ENCODE measurements at regions not wholly inside any gene's neighbourhood (a gene's known extent, or its start where the extent isn't known, plus 50 kb on each side); places are given as distances from the start of the nearest gene placed in this dataset.

DNA sequence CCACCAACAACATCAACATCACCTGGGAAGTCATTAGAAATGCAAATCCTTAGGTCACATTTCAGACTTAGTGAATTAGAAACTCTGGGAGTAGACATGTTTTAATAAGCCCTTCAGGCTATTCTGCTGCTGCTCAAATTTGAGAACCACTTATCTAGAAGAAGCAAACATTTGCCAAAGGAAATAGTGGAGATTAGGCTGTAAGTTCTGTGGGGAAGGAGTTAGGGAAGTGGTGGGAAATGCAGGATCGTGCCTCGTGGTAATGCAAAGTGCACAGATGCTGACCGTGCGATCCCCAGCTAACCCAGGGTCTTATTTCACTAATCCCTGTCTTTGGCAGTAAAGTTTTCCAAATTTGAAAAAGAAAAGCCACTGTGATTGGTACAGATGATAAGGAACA lies 328.5 kb downstream of the EPM2A start:
- H3K36me3 ChIP-seq = no peaks in the 10 kb centered on the region
- 13 to 38% (median 35%) methylated on average over 4 of the region's 4 CpGs for WGBS, 5 donors
- no peaks in the 10 kb centered on the region for H3K9me3 ChIP-seq
- no peak overlapping the region for H3K4me3 ChIP-seq
- peak in 1 of 2 donors; percentile 10 for DNase-seq
- H3K4me1 ChIP-seq = no peaks in the 10 kb centered on the region
- no peak overlapping the region for H3K27ac ChIP-seq
- intact Hi-C loops (cut with DNase I; ENCODE audit: low total_unique reads) = no loop called here
- no peaks in the 10 kb centered on the region for H3K27me3 ChIP-seq
- TF ChIP-seq POLR2AphosphoS5 (IDR thresholded peaks at IDR 0.05) (no peak), POLR2A (IDR thresholded peaks at IDR 0.05) (no peak), EP300 (IDR thresholded peaks at IDR 0.05) (no peak), CTCF (IDR thresholded peaks at IDR 0.05) (no peak)

DNA sequence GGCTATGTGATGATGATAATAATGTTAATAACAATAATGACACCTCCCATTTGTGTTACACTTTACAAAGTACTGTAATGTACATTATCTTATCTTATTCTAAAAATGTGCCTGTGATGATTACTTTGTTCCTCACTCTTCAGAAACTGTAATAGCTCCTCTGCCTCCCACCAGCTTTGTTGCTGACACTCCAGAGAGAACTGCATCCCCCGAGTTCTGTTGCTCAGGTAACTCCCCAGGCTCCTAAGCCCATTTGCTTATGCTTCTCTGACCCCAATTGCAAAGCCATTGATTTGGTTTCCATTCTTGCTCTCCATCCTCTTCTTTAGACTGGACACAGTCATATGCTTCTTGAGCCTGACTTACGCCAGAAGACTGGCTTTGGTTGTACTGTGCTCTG lies 319.7 kb downstream of the EPM2A start:
- 79 to 93% (median 83%) methylated on average over 2 of the region's 2 CpGs for WGBS, 5 donors
- intact Hi-C loops (cut with DNase I; ENCODE audit: low total_unique reads) = no loop called here
- H3K27ac ChIP-seq = no peak overlapping the region

GRCh38 chr6:145420599-145420998 lies 314.7 kb downstream of the EPM2A start:
- intact Hi-C loops (cut with DNase I; ENCODE audit: low total_unique reads) = no loop called here
- H3K27me3 ChIP-seq = no peaks in the 10 kb centered on the region
- no peaks in the 10 kb centered on the region for H3K9me3 ChIP-seq
- WGBS, 5 donors = 71 to 88% (median 76%) methylated on average over 1 of the region's 1 CpG
- H3K36me3 ChIP-seq = no peaks in the 10 kb centered on the region
- H3K27ac ChIP-seq = no peak overlapping the region
- no peak for TF ChIP-seq POLR2AphosphoS5 (IDR thresholded peaks at IDR 0.05)
- DNase-seq = no peak
- no peak overlapping the region for H3K4me3 ChIP-seq
- H3K4me1 ChIP-seq = no peaks in the 10 kb centered on the region

More for the DNA sequence above, 319.7 kb downstream of the EPM2A start:
- Histone ChIP-seq H3K36me3 (no peaks in the 10 kb centered on the region), H3K9me3 (no peaks in the 10 kb centered on the region), H3K4me3 (no peak overlapping the region), H3K27me3 (no peaks in the 10 kb centered on the region), H3K4me1 (no peaks in the 10 kb centered on the region)
- TF ChIP-seq POLR2A (IDR thresholded peaks at IDR 0.05) = no peak
- TF ChIP-seq CTCF (IDR thresholded peaks at IDR 0.05) = no peak
- no peak for TF ChIP-seq EP300 (IDR thresholded peaks at IDR 0.05)
- no peak for TF ChIP-seq POLR2AphosphoS5 (IDR thresholded peaks at IDR 0.05)
- DNase-seq = no peak

DNA sequence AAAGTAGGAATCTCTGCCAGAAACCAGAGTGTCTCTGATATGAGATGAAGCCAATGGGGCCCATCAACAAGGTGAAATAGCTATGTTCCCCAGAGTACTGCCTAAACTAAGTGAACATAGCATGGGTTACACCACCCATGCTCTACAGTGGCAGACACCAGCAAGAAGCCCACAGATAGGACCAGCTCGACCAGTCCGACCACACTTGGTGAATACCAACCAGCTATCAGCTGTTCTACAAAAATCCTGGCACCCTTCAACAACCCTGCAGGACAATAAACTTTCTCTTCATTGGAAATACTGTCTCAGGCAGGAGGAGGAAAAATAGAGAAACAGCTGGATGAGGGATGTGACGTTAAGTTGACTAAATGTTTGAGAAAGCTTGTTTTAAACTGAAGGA lies 311.4 kb downstream of the EPM2A start:
- 54 to 78% (median 60%) methylated on average over 3 of the region's 3 CpGs for WGBS, 5 donors
- intact Hi-C loops (cut with DNase I; ENCODE audit: low total_unique reads) = no loop called here
- Histone ChIP-seq H3K4me3 (no peak overlapping the region), H3K27me3 (no peaks in the 10 kb centered on the region), H3K36me3 (no peaks in the 10 kb centered on the region), H3K9me3 (no peaks in the 10 kb centered on the region), H3K4me1 (no peaks in the 10 kb centered on the region), H3K27ac (no peak overlapping the region)
- no peak for DNase-seq
- TF ChIP-seq POLR2AphosphoS5 (IDR thresholded peaks at IDR 0.05) (no peak), POLR2A (IDR thresholded peaks at IDR 0.05) (no peak), EP300 (IDR thresholded peaks at IDR 0.05) (no peak), CTCF (IDR thresholded peaks at IDR 0.05) (no peak)

DNA sequence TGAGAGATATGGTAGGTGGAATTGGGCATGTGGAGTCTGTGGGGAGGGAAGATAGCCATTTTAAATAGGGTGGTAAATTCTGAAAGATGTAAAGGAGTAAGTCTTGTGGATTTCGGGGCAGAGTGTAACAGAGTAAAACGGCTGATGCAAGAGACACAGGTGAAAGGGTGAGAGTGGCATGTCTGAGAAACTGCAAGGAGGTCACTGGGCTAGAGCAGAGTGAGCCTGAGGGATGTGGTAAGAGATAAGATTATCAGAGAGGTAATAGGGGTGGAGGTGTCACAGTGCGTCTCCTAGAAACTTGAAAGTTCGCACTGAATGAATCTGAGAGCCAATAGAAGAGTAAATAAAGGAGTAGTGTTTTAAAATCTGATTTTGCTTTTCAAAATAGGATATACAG lies 308.1 kb downstream of the EPM2A start:
- Histone ChIP-seq H3K27me3 (no peaks in the 10 kb centered on the region), H3K27ac (no peak overlapping the region), H3K9me3 (no peaks in the 10 kb centered on the region), H3K4me1 (no peaks in the 10 kb centered on the region), H3K4me3 (no peak overlapping the region), H3K36me3 (no peaks in the 10 kb centered on the region)
- intact Hi-C loops (cut with DNase I; ENCODE audit: low total_unique reads) = no loop called here
- no peak for DNase-seq
- WGBS, 5 donors = 28 to 39% (median 29%) methylated on average over 4 of the region's 4 CpGs
- TF ChIP-seq POLR2A (IDR thresholded peaks at IDR 0.05) = no peak
- no peak for TF ChIP-seq POLR2AphosphoS5 (IDR thresholded peaks at IDR 0.05)
- TF ChIP-seq EP300 (IDR thresholded peaks at IDR 0.05) = no peak
- TF ChIP-seq CTCF (IDR thresholded peaks at IDR 0.05) = no peak
